Activated CD8-positive, alpha-beta memory T cell treated with anti-CD3 and anti-CD28 coated beads, Interleukin-2, amount 50 U/mL, for 4 hours (primary cell): ENCODE measurements at regions not wholly inside any gene's neighbourhood (a gene's known extent, or its start where the extent isn't known, plus 50 kb on each side); places are given as distances from the start of the nearest gene placed in this dataset.

ENCODE experiments used
- DNase-seq: peaks from one replicate; pipeline ENCODE4 v3.0.0-alpha.2; 2020

- peak; percentile 75 for DNase-seq
Observed at GRCh38 chr18:34978953-34979608, 62.1 kb upstream of the MAPRE2 start.

- no peak for DNase-seq
Observed at GRCh38 chr18:34981487-34981886, 59.7 kb upstream of the MAPRE2 start.

- no peak for DNase-seq
Observed at GRCh38 chr18:34985963-34986362, 55.2 kb upstream of the MAPRE2 start.

DNA sequence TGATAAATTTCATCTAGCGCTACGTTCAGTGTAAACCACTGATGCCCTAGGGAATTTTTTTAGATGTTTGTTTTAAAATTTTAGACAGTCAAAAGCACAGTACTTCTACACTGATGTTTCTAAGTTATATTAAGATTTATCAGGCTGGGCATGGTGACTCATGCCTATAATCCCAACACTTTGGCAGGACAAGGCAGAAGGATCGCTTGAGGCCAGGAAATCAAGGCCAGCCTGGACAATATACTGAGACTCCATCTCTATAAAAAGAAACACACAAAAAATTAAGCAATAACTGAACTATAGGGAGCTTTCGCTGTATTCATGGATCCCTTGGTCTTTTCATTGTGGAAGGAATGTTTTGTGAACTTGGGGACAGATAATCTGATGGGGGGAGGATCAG lies 50.6 kb upstream of the MAPRE2 start:
- no peak for DNase-seq

- DNase-seq, result no peak
Observed at GRCh38 chr18:34991152-34991551, 50.1 kb upstream of the MAPRE2 start.
